NCI-H2227 (cell line): ENCODE measurements at regions not wholly inside any gene's neighbourhood (a gene's known extent, or its start where the extent isn't known, plus 50 kb on each side); places are given as distances from the start of the nearest gene placed in this dataset.
A peak's percentile ranks its signal among the peaks of the same experiment; 100 is the strongest.

Experiments used
- DNase-seq: peaks from one replicate; lab custom pipeline; 2025; ENCODE audit not compliant: unreplicated experiment; lab: John Stamatoyannopoulos, UW

GRCh38 chrX:40282946-40283660 is 185.3 kb upstream of the BCOR start:
- no peak for DNase-seq

DNA sequence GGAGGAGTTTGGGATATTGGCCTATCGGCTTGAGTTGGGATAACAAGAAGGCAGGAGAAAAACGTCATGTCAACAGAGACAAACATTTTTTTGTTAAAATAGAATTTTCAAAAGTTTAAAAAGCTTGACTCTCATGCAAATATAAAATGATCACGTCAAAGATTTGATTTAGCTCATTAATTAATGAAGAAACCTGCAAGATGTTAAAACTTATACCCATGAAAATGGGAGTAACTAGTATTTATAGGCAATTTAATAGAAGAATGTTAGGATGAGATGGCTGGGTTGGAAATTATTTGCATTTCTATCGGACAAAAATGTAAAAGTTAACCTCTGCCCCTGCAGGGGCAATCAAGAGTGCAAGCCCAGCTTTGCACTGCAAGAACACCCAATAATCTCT is 184.6 kb upstream of the BCOR start:
- DNase-seq, result no peak

- no peak for DNase-seq
Observed at GRCh38 chrX:40281336-40282005, 183.7 kb upstream of the BCOR start.

GRCh38 chrX:40279762-40280161 is 182.0 kb upstream of the BCOR start:
- DNase-seq, result no peak

DNA sequence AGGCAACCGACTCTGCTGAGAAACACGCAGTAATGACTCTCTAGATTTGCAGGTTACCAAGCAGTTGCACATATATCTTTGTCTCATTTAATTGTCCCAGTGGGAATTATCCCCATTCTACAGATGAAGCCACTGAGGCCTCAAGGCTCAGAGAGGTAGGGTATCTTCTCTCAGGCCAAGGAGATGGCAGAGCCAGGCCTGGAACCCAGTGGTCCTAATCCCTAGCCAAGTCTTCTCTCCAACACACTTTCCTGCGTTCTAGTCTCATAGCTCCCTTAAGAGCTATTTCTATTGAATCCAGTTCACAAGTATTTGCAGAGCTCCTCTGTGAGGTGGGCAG is 181.3 kb upstream of the BCOR start:
- peak; percentile 44 for DNase-seq

- DNase-seq, result no peak
Observed at GRCh38 chrX:40278340-40279090, 180.8 kb upstream of the BCOR start.

DNA sequence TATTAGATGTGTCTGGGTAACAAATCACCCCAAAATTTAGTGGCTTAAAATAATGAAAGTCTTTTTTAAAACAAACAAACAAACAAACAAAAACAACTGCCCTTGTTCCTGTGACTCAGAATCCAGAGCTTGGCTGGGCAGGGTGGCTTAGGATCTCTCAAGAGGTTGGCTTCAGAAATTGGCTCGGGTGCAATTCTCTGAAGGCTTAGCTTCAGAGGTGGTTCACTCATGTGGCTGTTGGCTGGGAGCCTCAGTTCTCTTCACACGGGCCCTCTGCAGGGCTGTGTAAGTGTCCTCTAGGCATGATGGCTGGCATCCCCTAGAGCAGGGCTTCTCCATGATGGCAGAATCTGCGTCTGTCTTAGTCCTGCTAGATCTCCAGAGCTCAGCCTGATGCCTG is 179.9 kb upstream of the BCOR start:
- no peak for DNase-seq

- DNase-seq, result peak; percentile 58
Observed at GRCh38 chrX:40273356-40274050, 175.7 kb upstream of the BCOR start.

GRCh38 chrX:40272776-40273175 is 175.0 kb upstream of the BCOR start:
- no peak for DNase-seq

- no peak for DNase-seq
Observed at GRCh38 chrX:40272141-40272540, 174.4 kb upstream of the BCOR start.

DNA sequence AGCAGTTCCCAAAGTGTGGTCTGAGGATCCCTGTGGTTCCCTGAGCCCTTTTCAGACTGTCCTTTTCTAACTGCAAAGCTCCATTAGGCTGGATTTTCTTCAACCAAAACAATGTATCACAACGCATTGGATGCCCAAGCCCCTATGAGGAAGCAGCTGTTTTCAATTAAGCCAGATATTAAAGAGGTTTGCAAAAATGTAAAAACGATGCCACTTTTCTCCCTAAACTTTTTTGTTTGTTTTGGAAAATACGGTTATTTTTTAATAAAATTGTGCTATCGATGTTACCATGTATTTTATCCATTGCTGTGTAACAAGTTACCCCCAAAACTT is 170.4 kb upstream of the BCOR start:
- DNase-seq, result no peak

GRCh38 chrX:40267334-40268187 is 169.8 kb upstream of the BCOR start:
- no peak for DNase-seq

GRCh38 chrX:40266490-40267333 is 169.0 kb upstream of the BCOR start:
- DNase-seq, result peak; percentile 91

- DNase-seq, result no peak
Observed at GRCh38 chrX:40265936-40266335, 168.2 kb upstream of the BCOR start.

DNA sequence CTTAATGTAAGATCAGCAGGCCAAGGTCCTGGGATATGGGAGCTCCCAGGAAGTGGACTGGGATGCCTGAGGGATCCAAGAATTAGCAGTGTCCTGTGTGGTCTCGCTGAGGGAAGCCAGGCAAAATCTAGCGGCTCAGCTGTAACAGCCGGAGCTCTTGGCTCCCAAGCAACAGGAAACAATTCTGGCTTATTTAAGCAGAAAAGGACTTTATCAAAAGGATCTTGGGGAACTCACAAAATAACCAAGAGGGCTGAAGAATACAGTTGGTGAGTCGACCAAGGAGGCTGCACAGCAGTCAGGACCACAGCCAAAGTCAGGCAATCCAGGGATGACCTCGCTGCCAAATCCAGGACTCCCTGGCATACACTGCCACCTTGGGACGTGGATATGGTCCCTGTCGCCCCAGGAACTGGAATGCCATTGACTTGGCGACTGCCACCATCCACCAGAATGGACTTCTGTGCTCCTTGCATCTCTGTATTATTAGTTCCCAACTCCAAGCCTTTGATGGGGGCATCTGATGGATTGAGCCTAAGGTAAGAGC is 165.3 kb upstream of the BCOR start:
- no peak for DNase-seq

- no peak for DNase-seq
Observed at GRCh38 chrX:40262157-40263013, 164.6 kb upstream of the BCOR start.

DNA sequence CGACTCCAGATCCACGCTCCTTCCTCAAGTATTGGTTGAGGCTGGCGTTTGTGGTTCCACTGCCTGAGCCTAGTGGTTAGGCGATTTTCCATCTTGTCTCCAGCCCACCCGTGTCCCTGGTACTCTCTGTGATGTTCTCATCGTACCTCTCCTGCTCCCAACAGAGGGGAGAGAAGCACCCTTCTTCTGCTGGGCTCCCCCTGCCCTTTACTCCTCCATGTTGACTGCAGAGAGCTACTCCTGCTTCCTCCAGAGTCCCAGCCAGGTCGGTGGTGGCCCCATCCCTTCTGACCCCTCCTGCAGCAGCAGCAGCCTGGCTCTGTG is 164.0 kb upstream of the BCOR start:
- DNase-seq, result no peak

DNA sequence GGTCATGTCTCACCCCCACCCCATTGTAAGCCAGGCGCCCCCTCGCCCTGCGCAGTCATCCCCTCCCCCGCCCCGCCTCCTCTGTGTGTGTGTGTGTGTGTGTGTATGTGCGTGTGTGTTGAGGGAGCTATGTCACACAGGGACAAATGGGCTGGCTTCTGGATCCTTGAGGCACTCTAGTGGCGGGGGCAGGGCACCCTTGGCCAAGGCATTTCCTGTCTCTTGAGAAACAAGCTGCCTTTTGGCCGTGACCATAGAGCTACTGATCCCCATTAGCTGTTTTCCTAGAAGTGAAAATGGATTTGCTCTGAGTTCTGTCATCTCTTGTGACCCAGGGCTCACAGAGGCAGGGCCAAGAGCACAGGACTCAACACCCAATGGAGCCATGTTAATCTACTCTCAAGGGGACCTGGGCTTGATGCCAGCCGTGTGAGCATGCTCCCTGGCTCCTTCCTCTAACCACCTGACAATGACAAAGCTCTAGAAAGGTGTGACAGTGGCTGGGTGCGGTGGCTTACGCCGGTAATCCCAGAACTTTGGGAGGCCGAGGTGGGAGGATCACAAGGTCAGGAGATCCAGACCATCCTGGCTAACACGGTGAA is 162.5 kb upstream of the BCOR start:
- DNase-seq, result no peak

DNA sequence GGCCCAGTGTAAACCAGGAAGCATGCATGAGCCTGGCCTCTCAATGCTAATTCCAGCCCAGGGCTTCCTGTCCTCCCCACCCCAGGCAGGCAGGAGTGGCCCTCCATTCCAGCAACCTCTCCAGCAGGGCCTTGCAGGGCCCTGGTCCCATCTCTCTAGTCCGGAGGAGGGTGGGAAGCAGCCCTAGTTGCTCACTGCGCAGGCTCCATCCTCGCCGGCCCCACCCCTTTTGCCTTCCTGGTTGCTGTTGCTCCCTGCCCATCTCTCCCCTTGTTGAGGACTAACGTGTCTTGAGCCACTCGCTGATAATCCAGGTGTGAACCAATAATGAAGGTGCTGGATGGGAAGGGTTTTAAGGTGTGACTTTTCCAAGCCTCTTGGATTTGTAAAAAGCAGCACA is 161.2 kb upstream of the BCOR start:
- DNase-seq, result no peak
